HCEC 1CT (cell line): ENCODE measurements at regions not wholly inside any gene's neighbourhood (a gene's known extent, or its start where the extent isn't known, plus 50 kb on each side); places are given as distances from the start of the nearest gene placed in this dataset.

Experiments
- DNase-seq: peaks from one replicate; pipeline ENCODE4 v3.0.0-alpha.2; 2017

DNA sequence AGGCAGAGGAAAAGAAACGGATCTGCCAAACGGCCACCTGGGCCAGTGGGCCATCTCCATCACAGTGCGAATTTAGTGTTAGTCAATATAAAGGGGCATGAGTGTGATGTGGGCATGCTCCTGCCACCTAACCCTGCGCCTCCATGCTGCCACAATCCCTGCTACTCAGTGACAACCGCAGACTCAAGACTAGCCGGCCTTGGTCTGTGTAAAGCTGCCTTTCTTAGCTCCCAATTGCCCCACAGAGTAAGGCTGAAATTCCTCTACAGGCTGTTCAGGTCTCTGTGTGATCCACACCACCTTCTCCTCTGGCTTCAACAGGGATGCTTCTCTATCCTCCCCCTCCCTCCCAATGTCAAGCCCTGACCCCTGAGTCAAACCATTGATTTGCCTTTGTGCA is 269.7 kb downstream of the XXYLT1 start:
- DNase-seq = no peak

GRCh38 chr3:195001961-195002861 is 268.7 kb downstream of the XXYLT1 start:
- peak; percentile 20 for DNase-seq

DNA sequence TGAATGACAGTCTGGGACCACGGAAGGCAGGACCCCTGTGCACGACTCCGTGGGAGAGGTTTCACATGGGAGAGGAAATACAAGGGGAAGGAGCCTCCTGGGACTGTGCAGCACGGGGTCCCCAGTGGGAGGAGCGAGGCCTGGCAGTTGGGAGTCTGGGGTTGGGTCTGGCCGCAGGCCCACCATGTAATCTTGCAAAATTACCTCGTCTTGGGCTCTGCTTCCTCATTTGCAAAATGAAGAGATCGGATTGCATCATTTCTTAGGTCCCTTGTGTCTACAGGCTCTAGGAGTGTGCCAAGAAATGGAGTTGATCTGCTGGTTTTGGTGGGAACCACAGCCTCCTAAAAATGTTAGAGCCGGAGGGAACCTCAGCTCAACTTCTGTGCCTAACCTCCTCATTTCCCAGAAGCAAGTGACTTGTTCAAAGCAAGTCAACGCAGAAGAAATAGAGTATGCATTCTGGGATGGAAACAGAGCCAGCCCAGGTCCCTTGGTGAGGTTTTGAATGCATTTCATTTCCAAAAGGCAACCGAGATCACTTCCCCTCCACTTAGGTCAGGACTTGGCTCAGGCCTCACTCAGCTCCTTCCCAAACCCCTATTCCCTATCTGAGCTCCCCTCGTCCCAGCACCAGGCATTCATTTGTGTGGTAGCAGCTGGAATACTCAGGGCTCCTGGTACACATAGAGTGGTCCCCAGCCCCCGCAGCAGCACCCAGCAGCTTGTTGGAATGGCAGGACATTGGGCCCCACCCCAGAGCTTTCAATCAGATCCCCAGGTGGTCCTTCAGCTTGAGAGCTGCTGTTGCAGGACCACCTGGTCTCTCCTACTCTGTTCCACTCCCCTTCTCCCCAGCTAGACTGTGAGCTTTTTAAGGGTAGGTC is 267.7 kb downstream of the XXYLT1 start:
- no peak for DNase-seq

DNA sequence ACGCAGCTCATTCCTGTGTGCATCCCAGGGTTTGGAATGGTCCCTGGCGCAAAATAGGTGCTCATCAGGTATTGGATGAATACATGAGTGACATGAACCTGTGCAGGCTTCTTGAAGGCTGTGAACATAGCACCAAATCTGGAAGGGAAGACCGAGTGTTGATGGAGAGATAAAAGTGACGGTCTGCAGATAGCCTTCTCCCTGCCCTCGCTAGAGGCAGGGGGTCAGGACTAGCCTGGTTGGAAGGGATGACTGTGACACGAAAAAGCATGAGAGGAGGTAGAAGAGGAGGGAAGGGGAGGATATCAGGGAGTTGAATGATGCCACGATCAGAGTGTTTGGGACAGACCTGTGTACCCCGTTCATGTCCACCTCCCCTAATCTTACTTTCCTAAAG is 267.1 kb downstream of the XXYLT1 start:
- DNase-seq = no peak

DNA sequence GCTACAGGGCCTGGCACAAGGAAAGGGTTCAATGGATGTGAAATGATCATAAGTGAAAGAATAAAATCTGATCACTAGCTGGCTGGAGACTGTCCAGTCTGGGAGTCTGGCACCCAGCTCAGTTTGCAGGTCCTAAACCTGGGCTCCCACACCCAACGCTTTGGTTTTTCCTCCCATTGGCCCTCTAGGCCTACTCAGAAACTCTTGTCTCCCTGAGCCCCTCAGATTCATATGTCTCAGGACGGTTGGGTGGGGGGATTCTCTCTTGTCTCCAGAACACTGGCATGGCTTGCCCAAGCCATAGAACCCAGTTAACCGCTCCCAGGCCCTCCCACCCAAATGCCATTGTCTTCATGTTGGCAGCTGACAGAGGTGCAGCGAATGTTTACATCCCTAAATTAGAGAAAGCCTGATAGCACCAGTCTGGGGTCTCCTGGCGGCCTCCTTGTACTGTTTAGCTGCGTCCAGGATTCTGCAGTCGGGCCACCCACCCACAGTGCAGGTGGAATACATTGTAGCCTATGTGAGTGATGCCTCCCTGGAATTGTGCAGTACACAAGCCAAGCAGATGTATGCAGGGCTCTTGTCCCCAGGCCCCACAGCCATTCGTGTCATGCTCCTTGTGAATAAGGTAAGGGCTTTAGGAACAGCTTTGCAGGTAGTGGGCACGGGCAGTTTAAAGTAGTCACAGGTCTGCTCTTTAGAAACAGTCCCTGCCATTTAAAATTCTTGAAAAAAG is 266.3 kb downstream of the XXYLT1 start:
- DNase-seq = no peak

DNA sequence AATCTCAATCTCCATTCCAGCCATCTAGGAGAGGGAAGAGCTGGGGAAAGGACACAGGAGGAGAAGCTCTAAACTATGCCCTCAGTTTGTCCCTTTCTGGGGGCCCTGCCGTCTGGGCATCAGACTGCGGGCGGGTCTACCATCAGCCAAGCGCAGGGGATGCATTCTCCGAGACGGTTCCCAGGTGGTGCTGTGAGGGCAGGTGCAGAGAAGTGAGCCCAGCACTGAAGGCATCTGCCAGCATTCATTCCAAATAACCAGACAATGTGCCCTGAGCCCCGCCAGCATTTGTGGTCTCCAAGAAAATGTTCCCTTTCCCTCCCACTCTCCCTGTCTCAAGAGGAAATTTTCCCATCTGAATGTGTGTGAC is 265.7 kb downstream of the XXYLT1 start:
- DNase-seq = no peak

DNA sequence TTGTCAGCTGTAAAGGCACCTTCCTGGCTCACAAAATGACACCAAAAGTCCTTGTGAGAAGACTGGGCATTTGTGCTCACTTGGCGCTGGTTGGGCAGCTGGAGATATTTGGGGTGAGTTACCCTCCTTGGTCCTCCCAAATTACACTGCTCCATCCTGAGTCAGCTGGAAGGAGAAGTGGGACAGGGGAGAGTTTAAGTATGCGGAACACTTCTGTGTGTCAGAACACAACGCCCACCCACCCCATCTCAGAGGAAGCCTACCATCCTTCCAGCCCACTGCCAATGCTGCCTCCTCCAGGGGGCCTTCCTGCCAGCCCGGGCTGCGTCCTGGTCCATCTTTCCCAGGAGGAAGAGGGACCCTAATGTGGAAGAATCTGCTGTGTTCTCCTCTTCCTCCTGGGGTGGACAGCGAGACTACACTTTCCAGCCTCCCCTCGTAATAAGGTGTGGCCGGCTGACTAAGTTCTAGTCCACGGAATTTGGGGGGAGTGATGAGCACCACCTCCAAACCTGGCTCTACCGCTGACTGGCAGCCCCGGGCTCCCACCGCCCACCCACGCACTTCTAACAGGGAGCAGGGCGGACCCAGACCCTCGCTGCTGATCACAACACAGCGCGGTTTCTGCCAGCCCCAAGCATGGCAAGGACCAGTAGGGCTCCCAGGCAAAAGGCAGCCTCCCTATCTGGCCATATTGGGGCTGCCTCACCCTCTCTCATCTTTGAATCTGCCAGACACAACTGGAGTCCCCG is 265.0 kb downstream of the XXYLT1 start:
- DNase-seq = no peak

DNA sequence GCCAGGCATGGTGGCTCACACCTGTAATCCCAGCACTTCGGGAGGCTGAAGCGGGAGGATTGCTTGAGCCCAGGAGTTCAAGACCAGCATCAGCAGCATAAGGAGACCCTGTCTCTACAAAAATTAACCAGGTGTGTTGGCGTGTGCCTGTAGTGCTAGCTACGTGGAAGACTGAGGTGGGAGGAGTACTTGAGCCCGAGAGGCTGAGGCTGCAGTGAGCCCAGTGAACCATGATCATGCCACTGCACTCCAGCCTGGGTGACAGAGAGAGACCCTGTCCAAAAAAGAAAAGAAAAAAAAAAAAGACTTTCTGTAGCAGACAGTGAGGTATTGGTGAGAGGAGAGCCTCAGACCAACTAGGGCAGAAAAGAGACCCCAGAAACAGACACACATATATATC is 263.8 kb downstream of the XXYLT1 start:
- no peak for DNase-seq

DNA sequence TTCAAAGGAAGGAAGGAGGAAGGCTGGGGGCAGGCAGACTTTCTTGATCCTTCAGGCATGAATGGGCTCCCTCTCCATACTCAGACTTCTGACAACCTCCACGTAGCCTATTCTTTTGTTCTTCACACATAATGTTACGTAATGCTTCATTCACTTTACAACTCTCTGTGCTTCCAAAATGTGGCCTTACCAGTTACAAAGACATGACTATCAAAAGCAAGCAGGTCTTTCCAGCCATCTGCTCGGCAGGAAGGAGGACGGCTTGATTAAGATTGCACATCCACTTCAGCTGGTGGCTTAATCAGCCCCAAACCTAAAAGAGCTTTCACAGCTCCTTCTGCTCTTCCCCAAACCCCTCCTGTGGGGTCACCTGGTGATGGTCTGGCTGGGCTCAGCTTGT is 263.2 kb downstream of the XXYLT1 start:
- no peak for DNase-seq

DNA sequence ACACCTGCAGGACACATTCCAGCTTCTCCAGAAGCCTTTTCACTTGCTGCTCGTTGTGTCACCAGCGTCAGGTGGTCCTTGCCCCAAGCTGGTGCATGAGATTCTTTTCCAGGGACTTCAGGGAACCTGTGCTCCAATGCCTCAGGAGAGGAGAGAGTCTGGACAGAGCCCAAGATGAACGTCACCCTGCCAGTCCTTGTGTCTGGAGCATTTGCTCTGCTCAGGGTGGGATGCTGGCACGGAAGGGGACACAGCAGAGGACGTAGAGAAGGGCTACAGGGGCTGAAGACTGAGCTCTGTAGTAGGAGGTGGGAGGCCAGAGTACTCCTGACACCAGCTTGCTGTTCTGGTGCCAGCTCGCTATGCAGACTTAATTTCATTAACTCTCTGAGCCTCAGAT is 262.1 kb downstream of the XXYLT1 start:
- DNase-seq = no peak

GRCh38 chr3:195009616-195010015 is 261.3 kb downstream of the XXYLT1 start:
- no peak for DNase-seq

- no peak for DNase-seq
These were observed 260.3 kb downstream of the XXYLT1 start for GRCh38 chr3:195010551-195011100.

- DNase-seq = no peak
These were observed 259.6 kb downstream of the XXYLT1 start for GRCh38 chr3:195011231-195011834.

- DNase-seq = no peak
These were observed 258.9 kb downstream of the XXYLT1 start for GRCh38 chr3:195012100-195012499.

DNA sequence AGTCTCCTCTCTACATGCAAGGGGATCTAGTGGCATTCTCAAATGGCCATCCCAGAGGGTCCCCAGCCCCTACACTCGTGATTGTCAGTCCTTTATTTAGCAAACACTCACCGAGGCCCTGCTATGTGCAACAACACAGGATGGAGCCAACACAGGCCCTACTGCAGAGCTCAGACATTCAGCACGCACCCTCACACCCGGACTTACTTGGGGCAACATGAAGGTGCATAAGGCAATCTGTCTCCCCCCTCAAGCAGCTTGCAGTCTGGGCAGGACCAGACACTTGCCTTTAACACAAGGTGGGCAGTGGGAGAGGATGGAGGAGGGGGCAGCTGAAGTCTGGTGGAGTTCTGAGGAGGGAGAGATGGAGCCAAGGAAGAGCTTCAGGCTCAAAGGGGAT is 258.4 kb downstream of the XXYLT1 start:
- DNase-seq = no peak

GRCh38 chr3:195013411-195014361 is 257.3 kb downstream of the XXYLT1 start:
- no peak for DNase-seq

- DNase-seq = no peak
These were observed 255.9 kb downstream of the XXYLT1 start for GRCh38 chr3:195015021-195015420.

DNA sequence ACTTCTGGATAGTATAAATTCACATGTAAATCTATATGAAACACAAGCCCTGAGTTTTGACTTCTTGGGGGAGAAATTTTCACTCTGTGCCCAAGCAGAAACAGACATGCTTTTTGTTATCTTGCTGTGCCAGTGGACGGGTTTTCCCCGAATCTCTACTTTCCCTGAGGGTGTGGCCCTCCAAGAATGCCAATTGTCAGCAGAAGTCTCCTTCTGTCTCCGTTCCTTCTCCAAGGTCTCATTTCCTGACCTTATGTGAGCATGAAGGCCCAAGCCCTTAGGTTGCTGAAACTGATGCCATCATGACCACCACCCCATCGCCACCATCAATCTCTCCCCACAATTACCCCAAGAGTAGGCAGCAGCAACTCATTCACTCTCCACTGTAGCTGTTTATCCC is 253.8 kb downstream of the XXYLT1 start:
- no peak for DNase-seq
